Trophoblast cell (in vitro differentiated cells and primary cell): ENCODE measurements at regions not wholly inside any gene's neighbourhood (a gene's known extent, or its start where the extent isn't known, plus 50 kb on each side); places are given as distances from the start of the nearest gene placed in this dataset.

ENCODE experiments used
- DNase-seq, 2 donors: peaks; one replicate each; pipeline ENCODE4 v3.0.0-alpha.2; 2016
- H2AFZ ChIP-seq: 2 replicates; pipeline ENCODE4 v1.6.1; 2013; ENCODE audit warnings: low read length, moderate library complexity, mild to moderate bottlenecking; ENCODE audit not compliant: insufficient read depth, poor library complexity
- H2AK5ac ChIP-seq: 2 replicates; pipeline ENCODE4 v1.6.1; 2013; ENCODE audit warnings: mild to moderate bottlenecking, low read length
- H2BK120ac ChIP-seq: 2 replicates; pipeline ENCODE4 v1.6.1; 2013; ENCODE audit warnings: low read length, mild to moderate bottlenecking, moderate library complexity; ENCODE audit not compliant: insufficient read depth, poor library complexity
- H2BK12ac ChIP-seq: 2 replicates; pipeline ENCODE4 v1.6.1; 2013; ENCODE audit warnings: mild to moderate bottlenecking, low read length, moderate library complexity
- H2BK5ac ChIP-seq: 2 replicates; pipeline ENCODE4 v1.6.1; 2013; ENCODE audit warnings: low read length, low read depth, moderate library complexity, mild to moderate bottlenecking; ENCODE audit not compliant: poor library complexity
- H3K14ac ChIP-seq: 2 replicates; pipeline ENCODE4 v1.6.1; 2013; ENCODE audit warnings: mild to moderate bottlenecking, low read length
- H3K18ac ChIP-seq: 2 replicates; pipeline ENCODE4 v1.6.1; 2013; ENCODE audit warnings: mild to moderate bottlenecking, low read length
- H3K23ac ChIP-seq: 2 replicates; pipeline ENCODE4 v1.6.1; 2013; ENCODE audit warnings: low read length
- H3K27ac ChIP-seq: 2 replicates; pipeline ENCODE4 v1.5.1; 2013; ENCODE audit warnings: low read depth, mild to moderate bottlenecking, inconsistent platforms, low read length, moderate library complexity
- H3K27me3 ChIP-seq: 2 replicates; pipeline ENCODE4 v1.6.1; 2013; ENCODE audit warnings: inconsistent platforms, mild to moderate bottlenecking, low read length, moderate library complexity; ENCODE audit not compliant: insufficient read depth
- H3K36me3 ChIP-seq, 2 experiments: 1 replicate in 1 of 2; 2 replicates in 1 of 2; pipeline ENCODE4 v1.6.1; 2013; ENCODE audit warnings: low read length in 2 of 2, mild to moderate bottlenecking in 2 of 2, moderate library complexity in 1 of 2; ENCODE audit not compliant: insufficient read depth in 2 of 2, control insufficient read depth in 1 of 2
- H3K4ac ChIP-seq: 2 replicates; pipeline ENCODE4 v1.6.1; 2013; ENCODE audit warnings: low read depth, mild to moderate bottlenecking, low read length, moderate library complexity
- H3K4me1 ChIP-seq, 2 experiments: 1 replicate in 1 of 2; 2 replicates in 1 of 2; pipeline ENCODE4 v1.6.1; 2013; ENCODE audit warnings: low read length in 2 of 2, mild to moderate bottlenecking in 2 of 2, moderate library complexity in 1 of 2; ENCODE audit not compliant: insufficient read depth in 2 of 2, control insufficient read depth in 1 of 2
- H3K4me2 ChIP-seq: 2 replicates; pipeline ENCODE4 v1.6.1; 2013; ENCODE audit warnings: inconsistent platforms, mild to moderate bottlenecking, low read length, moderate library complexity
- H3K4me3 ChIP-seq: 2 replicates; pipeline ENCODE4 v1.5.1; 2013; ENCODE audit warnings: mild to moderate bottlenecking, low read depth, low read length, inconsistent platforms
- H3K79me1 ChIP-seq: one replicate; pipeline ENCODE4 v1.6.1; 2013; ENCODE audit warnings: low read length
- H3K79me2 ChIP-seq: 2 replicates; pipeline ENCODE4 v1.6.1; 2013; ENCODE audit warnings: low read length, mild to moderate bottlenecking; ENCODE audit not compliant: control insufficient read depth, insufficient read depth, poor library complexity
- H3K9ac ChIP-seq: 2 replicates; pipeline ENCODE4 v1.6.1; 2013; ENCODE audit warnings: mild to moderate bottlenecking, low read length
- H3K9me3 ChIP-seq: 2 replicates; pipeline ENCODE4 v1.6.1; 2013; ENCODE audit warnings: low read depth, mild to moderate bottlenecking, control low read depth, inconsistent platforms, low read length; ENCODE audit not compliant: insufficient read depth
- H4K12ac ChIP-seq: 2 replicates; pipeline ENCODE4 v1.6.1; 2013; ENCODE audit warnings: low read depth, mild to moderate bottlenecking, low read length, moderate library complexity
- H4K8ac ChIP-seq: 2 replicates; pipeline ENCODE4 v1.6.1; 2013; ENCODE audit warnings: low read depth, mild to moderate bottlenecking, low read length, moderate library complexity
- H4K91ac ChIP-seq: one replicate; pipeline ENCODE4 v1.6.1; 2013; ENCODE audit warnings: low read depth, mild to moderate bottlenecking, low read length, moderate library complexity
- WGBS: extraction: QIAGEN DNeasy Blood & Tissue Kit; methylation state at CpG from one replicate; pipeline ENCODE4 v1.1.7; 2013; ENCODE audit warnings: missing lambda C conversion rate; ENCODE audit not compliant: insufficient read length, insufficient coverage; ENCODE audit errors: extremely low coverage; 5-methylcytosine and 5-hydroxymethylcytosine counted together

- Histone ChIP-seq H3K4me3 (no peak overlapping the region), H2AFZ (no peak overlapping the region), H2AK5ac (no peak overlapping the region), H3K4me1 (no peaks in the 10 kb centered on the region), H4K8ac (no peak overlapping the region), H2BK12ac (no peak overlapping the region), H3K79me2 (no peaks in the 10 kb centered on the region), H3K9ac (no peak overlapping the region), H3K4me2 (no peak overlapping the region), H4K12ac (no peak overlapping the region), H3K23ac (no peak overlapping the region), H2BK5ac (no peak overlapping the region), H4K91ac (no peak overlapping the region), H3K36me3 (no peaks in the 10 kb centered on the region), H3K27ac (no peak overlapping the region), H3K79me1 (no peaks in the 10 kb centered on the region), H3K4ac (no peak overlapping the region), H2BK120ac (no peak overlapping the region), H3K9me3 (peaks cover 2% of the 10 kb centered on the region), H3K14ac (no peak overlapping the region), H3K18ac (no peak overlapping the region), H3K27me3 (no peaks in the 10 kb centered on the region)
- DNase-seq = no peak
- no CpG with 5 or more reads among the region's 5 CpGs for WGBS
Observed at GRCh38 chrX:40465735-40466551, 114.8 kb upstream of the ATP6AP2 start.

GRCh38 chrX:40462795-40463194 is 118.0 kb upstream of the ATP6AP2 start:
- Histone ChIP-seq H4K91ac (no peak overlapping the region), H3K79me2 (no peaks in the 10 kb centered on the region), H3K23ac (no peak overlapping the region), H3K4me2 (no peak overlapping the region), H3K79me1 (no peaks in the 10 kb centered on the region), H2BK5ac (no peak overlapping the region), H4K8ac (no peak overlapping the region), H2AK5ac (no peak overlapping the region), H4K12ac (no peak overlapping the region), H3K27me3 (no peaks in the 10 kb centered on the region), H2AFZ (no peak overlapping the region), H3K9ac (no peak overlapping the region), H3K14ac (no peak overlapping the region), H3K4me3 (no peak overlapping the region), H3K18ac (no peak overlapping the region), H3K9me3 (peaks cover 2% of the 10 kb centered on the region), H2BK12ac (no peak overlapping the region), H2BK120ac (no peak overlapping the region), H3K4me1 (no peaks in the 10 kb centered on the region), H3K36me3 (no peaks in the 10 kb centered on the region), H3K4ac (no peak overlapping the region), H3K27ac (no peak overlapping the region)
- no peak for DNase-seq
- WGBS = no CpG with 5 or more reads among the region's 4 CpGs

GRCh38 chrX:40460926-40461325 is 119.8 kb upstream of the ATP6AP2 start:
- H3K36me3 ChIP-seq = no peaks in the 10 kb centered on the region
- no peak overlapping the region for H4K12ac ChIP-seq
- H3K23ac ChIP-seq = no peak overlapping the region
- no peak overlapping the region for H3K9ac ChIP-seq
- H3K27me3 ChIP-seq = no peaks in the 10 kb centered on the region
- H3K4me1 ChIP-seq = no peaks in the 10 kb centered on the region
- no peak overlapping the region for H3K14ac ChIP-seq
- peaks cover 2% of the 10 kb centered on the region for H3K9me3 ChIP-seq
- no peaks in the 10 kb centered on the region for H3K79me2 ChIP-seq
- H2BK12ac ChIP-seq = no peak overlapping the region
- H4K91ac ChIP-seq = no peak overlapping the region
- no peak overlapping the region for H2BK5ac ChIP-seq
- H2AFZ ChIP-seq = no peak overlapping the region
- H2AK5ac ChIP-seq = no peak overlapping the region
- no peak overlapping the region for H2BK120ac ChIP-seq
- no peak overlapping the region for H4K8ac ChIP-seq
- no peak overlapping the region for H3K4me3 ChIP-seq
- no peak overlapping the region for H3K4ac ChIP-seq
- no peak overlapping the region for H3K4me2 ChIP-seq
- no peak for DNase-seq
- no CpG with 5 or more reads among the region's 5 CpGs for WGBS
- H3K27ac ChIP-seq = no peak overlapping the region
- no peak overlapping the region for H3K18ac ChIP-seq
- H3K79me1 ChIP-seq = no peaks in the 10 kb centered on the region

GRCh38 chrX:40459571-40460158 is 121.1 kb upstream of the ATP6AP2 start:
- H3K36me3 ChIP-seq = no peaks in the 10 kb centered on the region
- H4K91ac ChIP-seq = no peak overlapping the region
- no peak overlapping the region for H3K27ac ChIP-seq
- no peak overlapping the region for H2AFZ ChIP-seq
- H3K23ac ChIP-seq = no peak overlapping the region
- no CpG with 5 or more reads among the region's 5 CpGs for WGBS
- no peaks in the 10 kb centered on the region for H3K27me3 ChIP-seq
- H2AK5ac ChIP-seq = no peak overlapping the region
- H4K8ac ChIP-seq = no peak overlapping the region
- no peak overlapping the region for H3K14ac ChIP-seq
- H3K4me3 ChIP-seq = no peak overlapping the region
- H3K4ac ChIP-seq = no peak overlapping the region
- H3K4me1 ChIP-seq = no peaks in the 10 kb centered on the region
- no peak overlapping the region for H3K18ac ChIP-seq
- no peak overlapping the region for H3K4me2 ChIP-seq
- H3K9ac ChIP-seq = no peak overlapping the region
- H2BK120ac ChIP-seq = no peak overlapping the region
- H2BK12ac ChIP-seq = no peak overlapping the region
- no peaks in the 10 kb centered on the region for H3K79me2 ChIP-seq
- no peaks in the 10 kb centered on the region for H3K79me1 ChIP-seq
- no peak for DNase-seq
- H4K12ac ChIP-seq = no peak overlapping the region
- H3K9me3 ChIP-seq = peaks cover 2% of the 10 kb centered on the region
- H2BK5ac ChIP-seq = no peak overlapping the region
